Colonic mucosa (tissue), 4 donors: ENCODE measurements at regions not wholly inside any gene's neighbourhood (a gene's known extent, or its start where the extent isn't known, plus 50 kb on each side); places are given as distances from the start of the nearest gene placed in this dataset.

Experiments
- DNase-seq: peaks from one replicate; pipeline ENCODE4 v3.0.0-alpha.2; 2020
- H3K27ac ChIP-seq: fragments of 200-600 bp; one replicate; pipeline ENCODE4 v1.8.0; 2021
- H3K27me3 ChIP-seq: fragments of 200-600 bp; one replicate; pipeline ENCODE4 v1.8.0; 2021
- H3K36me3 ChIP-seq: fragments of 200-600 bp; one replicate; pipeline ENCODE4 v1.8.0; 2021
- H3K4me1 ChIP-seq: fragments of 200-600 bp; one replicate; pipeline ENCODE4 v1.8.0; 2021; ENCODE audit warnings: mild to moderate bottlenecking
- H3K4me3 ChIP-seq: fragments of 200-600 bp; one replicate; pipeline ENCODE4 v1.8.0; 2021
- H3K9ac ChIP-seq, 2 donors: one replicate each; pipeline ENCODE4 v1.7.0; 2013; ENCODE audit warnings: control low read depth in 2 of 2, low read depth in 2 of 2, low read length in 2 of 2
- H3K9me3 ChIP-seq: fragments of 200-600 bp; one replicate; pipeline ENCODE4 v1.8.0; 2021
- intact Hi-C: fragments of 100-400 bp; cut with DNase I; formaldehyde crosslinking; loops from one replicate; pipeline ENCODE4 v1.14.1; 2022
- TF ChIP-seq, protein P1 (sequence below): fragments of 200-600 bp; IDR thresholded peaks from one replicate; pipeline ENCODE4 v1.8.0; 2022; ENCODE audit warnings: antibody characterized with exemption, mild to moderate bottlenecking
- donor health status: healthy.
- donor health status: DM: no; HTN: no; CAD: no.
- donor health status: DM: no; HTN: no; CAD: no.

DNA sequence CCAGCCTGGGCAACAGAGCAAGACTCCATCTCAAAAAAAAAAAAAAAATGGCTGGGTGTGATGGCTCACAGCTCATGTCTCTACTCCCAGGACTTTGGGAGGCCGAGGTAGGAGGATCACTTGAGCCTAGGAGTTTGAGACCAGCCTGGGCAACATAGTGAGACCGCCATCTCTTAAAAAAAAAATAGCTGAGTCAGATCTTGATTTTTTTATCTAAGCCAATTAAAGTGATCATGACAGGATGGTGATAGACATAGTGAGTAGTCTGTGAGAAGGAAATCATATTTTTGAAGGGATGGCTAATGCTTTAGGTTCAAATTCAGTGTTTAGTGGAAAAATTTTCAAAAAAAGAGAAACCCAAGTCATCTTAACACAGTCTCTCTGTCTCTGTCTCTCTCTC is 114.6 kb upstream of the JARID2 start:
- no peak overlapping the region for H3K27ac ChIP-seq
- H3K4me1 ChIP-seq, result no peaks in the 10 kb centered on the region
- intact Hi-C loops, result no loop called here
- TF ChIP-seq, protein P1, sequence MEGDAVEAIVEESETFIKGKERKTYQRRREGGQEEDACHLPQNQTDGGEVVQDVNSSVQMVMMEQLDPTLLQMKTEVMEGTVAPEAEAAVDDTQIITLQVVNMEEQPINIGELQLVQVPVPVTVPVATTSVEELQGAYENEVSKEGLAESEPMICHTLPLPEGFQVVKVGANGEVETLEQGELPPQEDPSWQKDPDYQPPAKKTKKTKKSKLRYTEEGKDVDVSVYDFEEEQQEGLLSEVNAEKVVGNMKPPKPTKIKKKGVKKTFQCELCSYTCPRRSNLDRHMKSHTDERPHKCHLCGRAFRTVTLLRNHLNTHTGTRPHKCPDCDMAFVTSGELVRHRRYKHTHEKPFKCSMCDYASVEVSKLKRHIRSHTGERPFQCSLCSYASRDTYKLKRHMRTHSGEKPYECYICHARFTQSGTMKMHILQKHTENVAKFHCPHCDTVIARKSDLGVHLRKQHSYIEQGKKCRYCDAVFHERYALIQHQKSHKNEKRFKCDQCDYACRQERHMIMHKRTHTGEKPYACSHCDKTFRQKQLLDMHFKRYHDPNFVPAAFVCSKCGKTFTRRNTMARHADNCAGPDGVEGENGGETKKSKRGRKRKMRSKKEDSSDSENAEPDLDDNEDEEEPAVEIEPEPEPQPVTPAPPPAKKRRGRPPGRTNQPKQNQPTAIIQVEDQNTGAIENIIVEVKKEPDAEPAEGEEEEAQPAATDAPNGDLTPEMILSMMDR, result no peak
- no peak overlapping the region for H3K4me3 ChIP-seq
- H3K9me3 ChIP-seq, result no peaks in the 10 kb centered on the region
- H3K27me3 ChIP-seq, result no peaks in the 10 kb centered on the region
- no peaks in the 10 kb centered on the region for H3K36me3 ChIP-seq
- no peak for DNase-seq
- no peak overlapping the region for H3K9ac ChIP-seq

DNA sequence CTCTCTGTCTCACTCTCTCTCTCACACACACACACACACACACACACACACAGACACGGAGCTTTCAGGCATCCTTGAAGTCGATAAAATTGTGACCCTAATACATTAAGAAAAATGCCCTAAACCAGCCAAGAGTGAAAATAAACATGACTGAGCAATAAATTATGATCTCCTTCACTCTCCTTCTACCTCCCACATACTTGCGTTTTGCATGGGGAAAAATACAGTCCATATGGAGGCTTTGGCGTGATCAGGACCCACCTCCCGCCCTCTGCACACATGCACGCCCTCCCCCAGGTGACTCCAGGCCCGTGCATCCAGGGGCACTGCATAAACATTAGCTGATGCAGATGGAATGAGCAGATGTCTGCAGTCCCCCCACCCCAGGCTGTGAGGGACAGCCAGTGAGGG is 114.2 kb upstream of the JARID2 start:
- H3K27me3 ChIP-seq, result no peaks in the 10 kb centered on the region
- TF ChIP-seq, protein P1, result no peak
- no peaks in the 10 kb centered on the region for H3K36me3 ChIP-seq
- intact Hi-C loops, result no loop called here
- DNase-seq, result no peak
- no peaks in the 10 kb centered on the region for H3K9me3 ChIP-seq
- H3K4me3 ChIP-seq, result no peak overlapping the region
- no peaks in the 10 kb centered on the region for H3K4me1 ChIP-seq
- no peak overlapping the region for H3K9ac ChIP-seq
- no peak overlapping the region for H3K27ac ChIP-seq

DNA sequence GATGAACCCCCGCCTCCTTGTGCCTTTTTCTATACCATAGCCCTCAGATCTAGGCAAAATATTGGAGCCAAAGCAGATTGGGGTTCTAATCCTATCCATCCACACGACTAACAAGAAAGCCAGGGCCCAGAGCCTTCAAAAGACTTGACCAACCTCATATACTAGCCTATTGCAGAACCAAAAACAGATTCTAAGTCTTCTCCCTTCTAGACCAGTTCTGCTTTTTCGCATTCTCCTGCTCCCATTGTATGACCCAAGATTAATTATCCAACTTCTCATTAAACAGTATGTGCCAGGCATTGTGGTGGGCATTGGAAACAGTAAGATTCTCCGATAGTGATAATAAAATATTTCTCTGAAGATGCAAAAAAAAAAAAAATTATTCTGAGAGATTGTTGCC is 113.7 kb upstream of the JARID2 start:
- TF ChIP-seq, protein P1, result no peak
- no peak overlapping the region for H3K9ac ChIP-seq
- no peaks in the 10 kb centered on the region for H3K9me3 ChIP-seq
- H3K4me1 ChIP-seq, result no peaks in the 10 kb centered on the region
- intact Hi-C loops, result no loop called here
- no peak for DNase-seq
- no peak overlapping the region for H3K27ac ChIP-seq
- H3K36me3 ChIP-seq, result no peaks in the 10 kb centered on the region
- H3K4me3 ChIP-seq, result no peak overlapping the region
- H3K27me3 ChIP-seq, result no peaks in the 10 kb centered on the region

DNA sequence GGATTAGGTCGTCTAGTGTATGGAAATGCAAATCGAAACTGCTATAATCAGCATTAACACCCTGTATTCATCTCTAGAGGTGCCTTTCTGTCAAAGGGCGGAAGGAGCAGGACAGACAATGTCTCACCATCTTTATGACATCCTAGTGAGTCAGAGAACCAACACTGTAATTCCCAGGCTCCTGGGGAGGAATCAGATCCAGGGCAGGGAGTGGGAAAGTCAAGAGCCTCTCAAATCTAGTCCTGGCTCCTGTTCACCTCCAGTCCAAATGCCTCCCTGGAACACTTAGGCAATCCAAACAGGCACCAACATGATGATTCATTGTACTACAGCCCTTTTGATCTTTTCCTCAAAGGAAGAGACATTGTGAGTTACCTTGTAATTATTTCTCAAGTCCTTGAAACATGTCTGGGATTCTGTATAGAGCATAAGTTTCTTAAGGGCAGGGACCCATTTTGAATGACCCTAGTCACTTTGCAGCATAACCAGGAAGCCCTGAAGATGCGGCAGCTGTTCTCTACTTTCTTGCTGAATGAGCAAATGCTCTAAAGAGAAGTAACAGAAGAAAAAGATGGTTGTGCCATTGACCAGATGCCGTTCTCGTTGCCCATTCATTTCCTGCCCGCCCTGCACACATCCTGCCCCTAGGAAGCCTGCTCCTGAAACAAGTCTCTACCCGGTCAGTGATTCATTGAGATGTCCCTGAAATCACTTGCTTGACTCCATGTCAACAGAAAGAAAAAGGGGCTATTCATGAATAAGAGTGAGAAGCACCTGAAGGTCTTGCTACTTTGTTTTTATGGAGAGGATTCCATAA is 112.8 kb upstream of the JARID2 start:
- Histone ChIP-seq H3K4me3 (no peak overlapping the region), H3K36me3 (no peaks in the 10 kb centered on the region), H3K27me3 (no peaks in the 10 kb centered on the region), H3K4me1 (no peaks in the 10 kb centered on the region), H3K27ac (no peak overlapping the region), H3K9me3 (no peaks in the 10 kb centered on the region), H3K9ac (no peak overlapping the region)
- TF ChIP-seq, protein P1, result no peak
- intact Hi-C loops, result no loop called here
- DNase-seq, result no peak

DNA sequence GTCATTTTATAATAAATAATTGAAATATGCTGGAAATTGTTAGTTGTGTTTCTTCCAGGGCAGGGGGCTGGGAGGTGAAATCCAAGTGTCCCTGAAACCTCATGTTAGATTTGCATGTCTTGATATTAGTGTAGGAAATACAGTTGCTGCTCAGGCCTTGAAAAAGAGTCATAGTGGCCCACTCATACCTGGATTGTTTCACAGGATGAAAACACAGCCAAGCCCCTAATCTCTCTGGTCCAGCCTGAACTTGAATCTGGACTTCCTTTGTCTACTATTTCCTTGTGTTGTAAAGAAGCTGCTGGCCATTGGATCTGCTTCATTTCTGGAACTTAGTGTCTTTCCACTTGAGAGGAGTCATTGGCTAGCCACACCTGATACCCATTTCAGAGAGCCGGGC is 108.8 kb upstream of the JARID2 start:
- TF ChIP-seq, protein P1, result no peak
- no peak for DNase-seq
- no peak overlapping the region for H3K9ac ChIP-seq
- intact Hi-C loops, result no loop called here
- H3K4me1 ChIP-seq, result no peaks in the 10 kb centered on the region
- no peaks in the 10 kb centered on the region for H3K9me3 ChIP-seq
- no peaks in the 10 kb centered on the region for H3K27me3 ChIP-seq
- H3K4me3 ChIP-seq, result no peak overlapping the region
- H3K36me3 ChIP-seq, result no peaks in the 10 kb centered on the region
- H3K27ac ChIP-seq, result no peak overlapping the region
